Muscle layer of duodenum (tissue), 2 donors: ENCODE measurements at regions not wholly inside any gene's neighbourhood (a gene's known extent, or its start where the extent isn't known, plus 50 kb on each side); places are given as distances from the start of the nearest gene placed in this dataset.

ENCODE experiments used
- H3K27ac ChIP-seq: one replicate; pipeline ENCODE4 v1.7.0; 2013; ENCODE audit warnings: mild to moderate bottlenecking, low read length
- H3K27me3 ChIP-seq: one replicate; pipeline ENCODE4 v1.7.0; 2013; ENCODE audit warnings: low read depth, mild to moderate bottlenecking, control low read depth, low read length
- H3K36me3 ChIP-seq, 2 donors: one replicate each; pipeline ENCODE4 v1.7.0; 2013; ENCODE audit warnings: low read length in 2 of 2, control low read depth in 1 of 2, mild to moderate bottlenecking in 1 of 2; ENCODE audit not compliant: insufficient read depth in 2 of 2, control insufficient read depth in 1 of 2
- H3K4me1 ChIP-seq, 2 donors: one replicate each; pipeline ENCODE4 v1.7.0; 2013; ENCODE audit warnings: low read length in 2 of 2, mild to moderate bottlenecking in 2 of 2, control low read depth in 1 of 2, moderate library complexity in 1 of 2; ENCODE audit not compliant: insufficient read depth in 2 of 2, control insufficient read depth in 1 of 2
- H3K4me3 ChIP-seq, 2 donors: one replicate each; pipeline ENCODE4 v1.7.0; 2013; ENCODE audit warnings: low read length in 2 of 2, low read depth in 1 of 2, mild to moderate bottlenecking in 1 of 2
- H3K9me3 ChIP-seq, 2 donors: one replicate each; pipeline ENCODE4 v1.7.0; 2013; ENCODE audit warnings: low read length in 2 of 2, control low read depth in 1 of 2, mild to moderate bottlenecking in 1 of 2; ENCODE audit not compliant: control insufficient read depth in 1 of 2
- donor health status: healthy.

DNA sequence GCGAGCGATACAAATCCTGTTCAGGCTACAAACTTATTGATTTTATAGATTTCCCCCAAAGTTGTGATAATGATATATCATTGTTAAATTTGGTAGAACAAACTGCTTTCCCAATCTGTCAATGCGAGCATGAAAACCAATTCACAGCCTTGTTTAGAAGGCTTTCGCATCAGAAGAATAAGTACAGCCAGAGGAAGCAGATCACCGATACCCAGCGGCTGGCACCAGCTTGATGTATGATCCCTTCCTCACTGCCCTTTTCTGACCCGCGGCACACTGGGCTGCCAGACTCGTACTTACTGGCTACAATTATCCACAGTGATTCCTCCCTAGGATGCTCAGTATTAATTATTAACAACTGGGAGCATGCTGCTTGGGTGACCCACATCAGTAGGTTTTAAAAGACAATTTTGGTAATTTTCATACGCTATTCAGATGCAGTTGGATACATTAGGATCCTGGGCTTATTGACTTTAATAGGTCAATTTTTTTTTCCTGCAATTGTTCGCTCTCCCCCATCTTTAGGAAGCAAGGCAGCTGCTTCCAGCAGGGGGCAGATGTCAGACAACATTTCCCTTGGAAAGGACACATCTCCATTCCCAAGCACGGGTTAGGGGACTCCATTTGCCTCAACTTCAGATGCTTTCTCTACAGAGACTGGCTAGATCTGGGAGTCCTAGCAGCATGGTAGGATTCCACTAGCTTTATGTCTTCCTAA is 582.7 kb upstream of the PSMD7 start:
- Histone ChIP-seq H3K4me1 (peaks cover 0 to 13% of the 10 kb centered on the region in 2 donors), H3K4me3 (no peak overlapping the region), H3K9me3 (no peaks in the 10 kb centered on the region), H3K27ac (no peak overlapping the region), H3K36me3 (no peaks in the 10 kb centered on the region), H3K27me3 (no peaks in the 10 kb centered on the region)

DNA sequence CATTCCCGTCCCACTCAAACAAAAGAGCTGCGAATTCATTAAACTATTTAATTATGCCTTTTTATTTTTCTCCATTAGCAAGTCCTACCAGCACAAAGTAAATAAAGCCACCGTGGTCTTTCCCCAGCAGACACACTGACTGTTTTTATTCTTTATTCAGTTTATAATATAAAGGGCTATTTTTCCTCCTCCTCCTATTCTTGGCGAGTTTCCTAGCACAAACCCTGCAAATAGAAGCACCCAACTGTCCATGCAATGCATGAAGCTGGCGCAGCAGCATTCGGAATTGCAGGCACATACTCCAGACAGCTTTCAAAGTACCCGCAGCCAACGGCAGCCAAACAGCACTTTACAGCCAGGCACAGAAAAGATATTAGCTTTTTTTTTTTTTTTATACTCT is 583.4 kb upstream of the PSMD7 start:
- Histone ChIP-seq H3K4me1 (peaks cover 0 to 13% of the 10 kb centered on the region in 2 donors), H3K27me3 (no peaks in the 10 kb centered on the region)

DNA sequence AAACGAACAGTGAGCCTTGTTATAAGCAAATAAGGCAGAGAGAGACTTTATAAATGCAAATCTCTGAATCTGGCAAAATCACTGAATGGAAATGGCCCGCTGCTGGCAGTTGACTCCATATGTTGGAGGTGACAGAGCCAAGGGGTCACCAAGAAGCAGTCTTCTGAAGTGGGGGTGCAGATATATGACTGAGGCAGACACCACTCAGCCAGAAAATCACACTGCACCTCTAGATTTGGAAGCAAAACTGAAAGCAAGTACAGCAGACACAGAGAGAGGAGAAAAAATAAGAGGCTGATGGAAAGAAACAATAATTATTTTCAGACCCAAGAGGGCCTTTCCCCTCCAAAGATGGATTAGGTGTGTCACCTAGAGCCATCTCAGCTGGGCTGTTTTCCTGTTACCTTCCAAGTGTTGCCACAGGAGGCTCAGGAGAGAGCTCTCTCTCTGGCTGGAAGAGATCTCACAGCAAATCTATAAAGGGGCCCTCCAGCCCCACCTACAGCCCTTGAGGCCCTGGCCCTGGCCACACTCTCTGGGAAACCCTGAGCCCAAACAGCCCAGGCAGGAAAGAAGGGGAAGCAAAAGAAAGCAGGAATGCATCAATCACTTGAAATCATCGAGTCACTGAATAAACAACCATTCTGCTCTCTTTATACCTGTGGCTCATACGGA is 585.1 kb upstream of the PSMD7 start:
- peaks cover 0 to 13% of the 10 kb centered on the region in 2 donors for H3K4me1 ChIP-seq
- H3K36me3 ChIP-seq, result no peaks in the 10 kb centered on the region
- no peak overlapping the region for H3K27ac ChIP-seq
- no peaks in the 10 kb centered on the region for H3K9me3 ChIP-seq
- no peaks in the 10 kb centered on the region for H3K27me3 ChIP-seq
- H3K4me3 ChIP-seq, result no peak overlapping the region

More for the DNA sequence above, 583.4 kb upstream of the PSMD7 start:
- Histone ChIP-seq H3K36me3 (no peaks in the 10 kb centered on the region), H3K4me3 (no peak overlapping the region), H3K9me3 (no peaks in the 10 kb centered on the region), H3K27ac (no peak overlapping the region)

DNA sequence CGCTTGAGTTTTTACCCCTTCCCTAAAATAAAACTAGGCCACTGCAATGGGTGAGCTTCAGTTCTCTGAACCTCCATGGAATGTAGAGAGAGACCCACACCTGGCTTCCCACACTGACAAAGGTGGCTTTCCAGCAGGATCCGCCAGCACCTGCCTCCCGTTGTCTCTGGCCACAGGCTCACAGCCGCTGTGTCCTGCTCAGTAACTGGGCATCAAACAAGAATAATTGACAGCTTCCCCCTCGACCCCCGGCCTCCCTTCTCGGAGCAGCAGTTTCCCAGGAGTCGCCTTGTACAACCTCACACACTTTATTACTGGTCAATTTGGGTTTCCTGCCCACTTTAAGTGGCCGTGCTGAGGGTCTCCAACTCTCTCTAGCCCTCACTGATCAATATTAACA is 586.1 kb upstream of the PSMD7 start:
- Histone ChIP-seq H3K36me3 (no peaks in the 10 kb centered on the region), H3K27ac (no peak overlapping the region), H3K9me3 (no peaks in the 10 kb centered on the region), H3K4me3 (no peak overlapping the region), H3K27me3 (no peaks in the 10 kb centered on the region), H3K4me1 (peaks cover 0 to 13% of the 10 kb centered on the region in 2 donors)

DNA sequence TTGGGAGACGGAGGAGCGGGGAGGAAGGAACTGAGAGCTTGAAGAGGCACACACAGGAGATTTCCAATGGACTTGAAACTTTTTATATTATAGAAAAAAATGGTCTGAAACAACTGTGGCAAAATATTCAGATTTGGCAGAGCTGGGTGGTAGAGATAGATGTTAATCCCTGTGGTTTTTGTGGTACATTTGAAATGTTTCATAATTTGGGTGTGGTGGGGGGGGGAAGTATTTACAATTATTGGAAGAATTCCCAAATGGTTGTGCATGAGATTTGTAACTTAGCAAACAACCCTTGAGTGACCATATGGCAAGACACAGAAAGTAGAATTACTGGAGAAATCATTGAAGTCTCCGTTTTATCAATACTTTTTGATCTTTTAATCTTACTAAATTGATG is 588.8 kb upstream of the PSMD7 start:
- H3K27ac ChIP-seq, result no peak overlapping the region
- H3K27me3 ChIP-seq, result no peaks in the 10 kb centered on the region
- H3K4me3 ChIP-seq, result no peak overlapping the region
- H3K9me3 ChIP-seq, result no peaks in the 10 kb centered on the region
- peaks cover 0 to 4% of the 10 kb centered on the region in 2 donors for H3K4me1 ChIP-seq
- no peaks in the 10 kb centered on the region for H3K36me3 ChIP-seq

DNA sequence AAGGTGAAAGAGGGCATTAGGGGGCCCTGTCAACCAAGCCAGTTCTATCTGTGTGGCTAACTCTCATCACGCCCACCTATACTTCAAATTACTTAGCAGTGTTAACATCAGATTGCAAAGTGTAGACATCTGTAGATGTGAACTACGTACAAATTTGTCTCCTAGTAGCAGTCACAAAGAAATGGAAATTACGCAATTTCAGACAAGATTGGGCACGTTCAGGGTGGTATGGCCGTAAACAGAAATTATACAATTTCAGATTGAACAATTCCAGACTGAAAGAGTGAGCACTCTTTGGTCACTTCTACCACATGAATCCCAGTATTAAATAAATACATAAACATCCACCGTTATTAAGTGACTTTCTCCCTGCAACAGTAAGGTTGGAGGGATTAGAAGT is 592.7 kb upstream of the PSMD7 start:
- H3K27me3 ChIP-seq, result no peaks in the 10 kb centered on the region
- H3K4me3 ChIP-seq, result no peak overlapping the region
- no peaks in the 10 kb centered on the region for H3K9me3 ChIP-seq
- H3K36me3 ChIP-seq, result no peaks in the 10 kb centered on the region
- H3K4me1 ChIP-seq, result no peaks in the 10 kb centered on the region
- no peak overlapping the region for H3K27ac ChIP-seq

DNA sequence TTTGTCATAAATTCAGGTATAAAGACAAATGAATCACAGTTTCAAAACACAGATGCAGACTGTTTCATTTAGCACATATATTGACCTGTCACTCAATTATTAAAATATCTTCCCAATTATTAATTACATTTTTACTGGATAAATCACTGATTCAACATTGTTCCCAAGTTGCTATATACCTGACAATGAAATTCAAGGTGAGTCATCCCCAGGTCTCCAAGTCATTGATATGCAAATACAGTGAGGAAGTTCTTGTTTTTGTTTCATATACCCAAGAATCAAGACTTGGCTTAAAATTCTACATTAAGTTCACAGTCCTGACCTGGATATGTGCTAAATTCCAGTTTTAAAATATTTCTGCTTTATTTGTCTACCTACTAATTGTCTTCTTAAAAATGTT is 599.3 kb upstream of the PSMD7 start:
- H3K27ac ChIP-seq, result no peak overlapping the region
- no peaks in the 10 kb centered on the region for H3K4me1 ChIP-seq
- no peaks in the 10 kb centered on the region for H3K9me3 ChIP-seq
- H3K4me3 ChIP-seq, result no peak overlapping the region
- H3K36me3 ChIP-seq, result no peaks in the 10 kb centered on the region
- H3K27me3 ChIP-seq, result no peaks in the 10 kb centered on the region

DNA sequence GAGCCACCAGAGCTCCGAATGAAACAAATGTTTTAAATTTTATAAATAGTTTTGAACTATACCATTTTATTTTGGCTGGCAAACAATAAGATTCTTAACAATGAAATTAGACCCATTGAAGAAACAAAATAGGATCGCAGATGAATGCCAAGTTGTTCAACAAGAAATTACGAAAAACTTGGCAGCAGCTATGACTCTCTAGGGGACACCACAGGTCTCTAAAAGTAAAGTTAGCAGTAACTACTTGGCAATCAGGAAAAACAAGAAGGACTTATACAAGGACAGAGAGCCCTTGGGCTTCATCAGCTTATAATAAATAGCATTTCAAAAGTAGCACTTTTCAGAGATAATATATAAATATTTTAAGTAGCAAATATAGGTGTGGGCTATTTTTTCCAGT is 603.8 kb upstream of the PSMD7 start:
- H3K36me3 ChIP-seq, result no peaks in the 10 kb centered on the region
- no peak overlapping the region for H3K4me3 ChIP-seq
- no peak overlapping the region for H3K27ac ChIP-seq
- H3K27me3 ChIP-seq, result no peaks in the 10 kb centered on the region
- no peaks in the 10 kb centered on the region for H3K4me1 ChIP-seq
- no peaks in the 10 kb centered on the region for H3K9me3 ChIP-seq

DNA sequence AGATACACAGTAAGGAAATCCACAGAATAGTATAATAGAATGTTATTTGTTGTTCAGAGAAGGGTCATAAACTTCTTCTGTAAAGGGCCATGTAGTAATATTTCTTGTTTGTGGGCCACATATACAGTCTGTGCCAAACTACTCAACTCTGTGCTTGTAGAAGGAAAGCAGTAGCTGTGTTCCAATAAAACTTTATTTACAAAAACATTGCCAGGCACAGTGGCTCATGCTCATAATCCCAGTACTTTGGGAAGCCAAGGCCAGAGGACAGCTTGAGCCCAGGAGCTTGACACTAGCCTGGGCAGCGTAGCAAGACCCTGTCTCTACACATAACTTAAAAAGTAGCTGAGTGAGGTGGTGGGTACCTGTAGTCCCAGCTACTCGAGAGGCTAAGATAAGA is 612.8 kb upstream of the PSMD7 start:
- H3K27ac ChIP-seq, result no peak overlapping the region
- no peaks in the 10 kb centered on the region for H3K4me1 ChIP-seq
- H3K9me3 ChIP-seq, result no peaks in the 10 kb centered on the region
- H3K27me3 ChIP-seq, result no peaks in the 10 kb centered on the region
- no peaks in the 10 kb centered on the region for H3K36me3 ChIP-seq
- no peak overlapping the region for H3K4me3 ChIP-seq

DNA sequence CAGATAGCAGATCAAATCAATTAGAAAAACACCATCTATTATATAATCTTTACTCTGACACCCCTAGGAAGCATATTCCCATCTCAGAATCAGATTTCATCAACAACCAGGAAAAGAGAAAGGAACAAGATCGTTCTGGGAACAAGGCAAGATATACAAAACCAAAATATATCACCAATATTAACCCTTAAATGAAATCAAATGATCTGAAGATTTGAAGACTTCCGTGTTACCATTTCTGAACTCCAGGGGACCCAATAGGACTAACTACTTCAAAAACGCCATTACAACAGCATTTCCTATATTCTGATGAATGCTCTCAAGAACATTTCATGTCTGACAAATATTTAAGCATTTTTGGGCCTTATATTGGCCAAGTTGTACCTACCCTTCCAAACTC is 624.2 kb upstream of the ZFHX3 start:
- Histone ChIP-seq H3K27me3 (no peaks in the 10 kb centered on the region), H3K27ac (no peak overlapping the region), H3K4me3 (no peak overlapping the region), H3K36me3 (no peaks in the 10 kb centered on the region), H3K4me1 (no peaks in the 10 kb centered on the region), H3K9me3 (peaks cover 0 to 4% of the 10 kb centered on the region in 2 donors)

DNA sequence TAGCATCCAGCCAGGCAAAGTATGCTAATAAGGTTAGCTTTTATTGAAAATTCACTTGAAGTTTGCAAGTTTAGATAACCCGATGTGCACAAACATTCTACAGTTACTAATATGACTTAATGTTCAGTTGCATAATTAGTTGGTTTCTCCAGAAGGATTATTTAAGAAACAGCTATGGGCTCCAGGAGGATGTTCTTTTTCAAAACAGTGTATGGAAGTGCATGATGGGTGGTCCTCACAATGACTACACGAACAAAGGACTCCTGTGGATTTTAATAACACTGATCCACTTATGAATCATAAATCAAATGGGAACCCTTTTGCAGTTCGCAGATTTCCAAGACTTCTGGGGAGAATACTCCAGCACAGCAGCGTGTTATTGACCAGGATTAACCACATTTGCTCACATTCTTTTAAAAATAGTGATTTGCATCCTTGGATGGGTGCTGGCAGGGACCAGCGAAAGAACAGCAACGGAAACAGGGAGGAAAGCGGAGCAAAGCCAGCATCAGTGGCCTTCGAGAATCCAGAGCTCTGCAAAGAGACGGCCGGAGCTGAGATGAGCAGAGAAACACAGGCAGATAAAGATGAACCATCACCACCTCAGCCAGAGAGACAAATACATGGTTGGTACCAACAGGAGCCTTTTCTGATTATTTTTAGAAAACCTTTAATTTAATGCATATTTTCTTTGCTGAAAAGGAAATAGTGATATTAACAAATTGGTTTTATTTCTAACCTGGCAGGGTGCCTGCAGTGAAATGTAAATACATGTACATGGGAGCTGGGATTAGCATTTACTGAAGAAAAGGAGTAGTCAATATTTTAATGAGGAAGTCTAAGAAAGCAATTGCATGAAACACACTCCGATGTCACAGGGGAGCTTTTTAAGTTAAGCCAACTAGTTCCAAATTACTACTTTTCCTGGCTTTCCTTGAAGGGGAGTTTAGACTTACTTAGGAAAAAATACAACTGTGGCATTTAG is 623.2 kb upstream of the ZFHX3 start:
- H3K36me3 ChIP-seq, result no peaks in the 10 kb centered on the region
- no peaks in the 10 kb centered on the region for H3K4me1 ChIP-seq
- no peak overlapping the region for H3K27ac ChIP-seq
- no peak overlapping the region for H3K4me3 ChIP-seq
- H3K27me3 ChIP-seq, result no peaks in the 10 kb centered on the region
- H3K9me3 ChIP-seq, result peaks cover 0 to 4% of the 10 kb centered on the region in 2 donors
